ENCODE measurements at regions not wholly inside any gene's neighbourhood (a gene's known extent, or its start where the extent isn't known, plus 50 kb on each side); places are given as distances from the start of the nearest gene placed in this dataset.

DNA sequence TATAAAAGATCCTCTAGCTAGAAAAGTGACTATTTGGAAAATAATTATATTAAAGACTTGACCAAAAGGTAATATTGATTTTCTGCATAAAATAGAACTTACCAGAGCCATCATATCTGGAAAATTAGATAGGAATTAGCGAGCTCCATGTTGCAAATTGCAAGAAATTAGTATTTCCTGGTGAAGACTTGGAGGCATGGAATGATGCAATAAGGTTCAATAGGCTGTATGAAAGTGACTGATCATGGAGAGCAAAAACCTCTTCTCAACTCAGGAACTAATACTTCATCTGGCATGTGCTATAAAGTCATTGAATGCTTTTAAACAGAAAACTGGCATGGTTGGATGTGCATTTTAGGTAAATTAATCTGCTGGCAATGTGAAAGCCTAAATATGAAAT, 66.3 kb upstream of the UFM1 start:
- no peak overlapping the region for H2BK15ac ChIP-seq (replicated peaks; ENCODE audit: low read depth)
- no peak overlapping the region for H3K4me2 ChIP-seq (ENCODE audit: low read length)
- no peak overlapping the region for H4K8ac ChIP-seq (ENCODE audit: low read depth, low read length)
- H3K79me2 ChIP-seq (ENCODE audit: control insufficient read depth, insufficient read depth, low read length), result no peaks in the 10 kb centered on the region
- peak; percentile 22 for DNase-seq
- no peak overlapping the region for H2BK5ac ChIP-seq (ENCODE audit: low read length)
- no peak overlapping the region for H2AK5ac ChIP-seq (ENCODE audit: low read length)
- H3K79me1 ChIP-seq (ENCODE audit: low read length), result no peaks in the 10 kb centered on the region
- H3K9ac ChIP-seq (ENCODE audit: low read length), result no peak overlapping the region
- no CpG with 5 or more reads among the region's 1 CpG for WGBS (ENCODE audit: extremely low coverage, insufficient coverage, low lambda C conversion rate)
- H3K4me1 ChIP-seq (ENCODE audit: control insufficient read depth, low read depth, low read length), result no peaks in the 10 kb centered on the region
- H3K4me3 ChIP-seq (ENCODE audit: low read length), result no peak overlapping the region
- no peak overlapping the region for H3K27ac ChIP-seq (ENCODE audit: low read depth, low read length)
- no peaks in the 10 kb centered on the region for H3K36me3 ChIP-seq (ENCODE audit: control insufficient read depth, insufficient read depth, low read length)
- no peak overlapping the region for H3K18ac ChIP-seq (ENCODE audit: low read length)
- H2BK120ac ChIP-seq (ENCODE audit: low read depth, low read length), result no peak overlapping the region
- no peak overlapping the region for H3K4ac ChIP-seq (ENCODE audit: low read depth, low read length)
- H4K5ac ChIP-seq (ENCODE audit: low read length), result no peak overlapping the region
- H3K23ac ChIP-seq (ENCODE audit: low read length), result no peak overlapping the region
- no peak overlapping the region for H3K56ac ChIP-seq (ENCODE audit: low read length)
- no peaks in the 10 kb centered on the region for H3K27me3 ChIP-seq (ENCODE audit: insufficient read depth, low read length, poor library complexity)

DNA sequence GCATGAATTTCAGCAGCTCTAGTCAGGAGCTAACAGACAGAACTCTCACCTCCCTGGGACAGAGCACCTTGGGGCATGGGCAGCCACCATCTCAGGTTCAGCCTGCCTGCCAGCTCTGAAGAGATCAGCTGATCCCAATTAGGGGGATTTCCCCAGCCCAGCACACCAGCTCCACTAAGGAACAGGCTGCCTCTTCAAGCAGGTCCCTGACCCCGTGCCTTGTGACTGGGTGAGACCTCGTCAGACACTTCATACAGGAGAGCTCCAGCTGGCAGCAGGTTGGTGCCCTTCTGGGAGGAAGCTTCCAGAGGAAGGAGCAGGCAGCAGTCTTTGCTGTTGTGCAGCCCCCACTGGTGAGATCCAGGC, 84.5 kb upstream of the UFM1 start:
- Histone ChIP-seq H3K36me3 (ENCODE audit: control insufficient read depth, insufficient read depth, low read length) (no peaks in the 10 kb centered on the region), H2BK5ac (ENCODE audit: low read length) (no peak overlapping the region), H2AK5ac (ENCODE audit: low read length) (no peak overlapping the region), H4K8ac (ENCODE audit: low read depth, low read length) (no peak overlapping the region), H3K23ac (ENCODE audit: low read length) (no peak overlapping the region), H3K27me3 (ENCODE audit: insufficient read depth, low read length, poor library complexity) (no peaks in the 10 kb centered on the region), H2BK120ac (ENCODE audit: low read depth, low read length) (no peak overlapping the region), H2BK15ac (replicated peaks; ENCODE audit: low read depth) (no peak overlapping the region), H4K5ac (ENCODE audit: low read length) (no peak overlapping the region), H3K9ac (ENCODE audit: low read length) (no peak overlapping the region), H3K79me2 (ENCODE audit: control insufficient read depth, insufficient read depth, low read length) (no peaks in the 10 kb centered on the region), H3K56ac (ENCODE audit: low read length) (no peak overlapping the region), H3K4me1 (ENCODE audit: control insufficient read depth, low read depth, low read length) (no peaks in the 10 kb centered on the region), H3K4ac (ENCODE audit: low read depth, low read length) (no peak overlapping the region), H3K4me2 (ENCODE audit: low read length) (no peak overlapping the region), H3K4me3 (ENCODE audit: low read length) (no peak overlapping the region), H3K27ac (ENCODE audit: low read depth, low read length) (no peak overlapping the region), H3K79me1 (ENCODE audit: low read length) (no peaks in the 10 kb centered on the region), H3K18ac (ENCODE audit: low read length) (no peak overlapping the region)
- no peak for DNase-seq
- no CpG with 5 or more reads among the region's 2 CpGs for WGBS (ENCODE audit: extremely low coverage, insufficient coverage, low lambda C conversion rate)

DNA sequence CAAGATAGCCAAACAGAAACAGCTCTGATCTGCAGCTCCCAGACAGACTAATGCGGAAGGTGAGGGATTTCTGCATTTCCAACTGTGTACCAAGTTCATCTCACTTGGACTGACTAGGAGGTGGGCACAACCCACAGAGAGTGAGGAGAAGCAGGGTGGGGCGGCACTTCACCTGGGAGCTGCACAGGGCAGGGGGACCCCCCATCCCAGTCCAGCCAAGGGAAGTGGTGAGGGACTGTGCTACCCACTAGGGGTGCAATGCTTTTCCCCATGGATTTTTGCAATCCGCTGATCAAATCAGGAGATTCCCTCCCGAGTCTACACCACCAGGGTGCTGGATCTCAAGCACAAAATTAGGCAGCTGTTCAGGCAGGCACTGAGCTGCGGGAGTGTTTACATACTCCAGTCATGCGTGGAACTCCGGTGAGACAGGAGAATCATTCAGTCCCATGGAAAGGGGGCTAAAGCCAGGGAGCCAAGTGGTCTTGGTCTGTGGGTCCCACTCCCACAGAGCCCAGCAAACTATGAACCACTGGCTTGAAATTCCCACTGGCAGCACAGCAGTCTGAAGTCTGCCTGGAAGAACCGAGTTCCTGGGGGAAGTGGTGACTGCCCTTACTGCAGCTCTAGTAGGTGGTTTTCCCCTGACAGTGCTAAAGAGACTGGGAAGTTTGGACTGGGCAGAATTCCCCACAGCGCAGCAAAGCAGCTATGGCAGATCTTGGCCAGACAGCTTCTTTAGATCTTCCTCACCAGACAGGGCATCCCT, 85.1 kb upstream of the UFM1 start:
- Histone ChIP-seq H3K36me3 (ENCODE audit: control insufficient read depth, insufficient read depth, low read length) (no peaks in the 10 kb centered on the region), H2BK120ac (ENCODE audit: low read depth, low read length) (no peak overlapping the region), H4K5ac (ENCODE audit: low read length) (no peak overlapping the region), H2AK5ac (ENCODE audit: low read length) (no peak overlapping the region), H2BK5ac (ENCODE audit: low read length) (no peak overlapping the region), H3K27me3 (ENCODE audit: insufficient read depth, low read length, poor library complexity) (no peaks in the 10 kb centered on the region), H3K23ac (ENCODE audit: low read length) (no peak overlapping the region), H3K4me1 (ENCODE audit: control insufficient read depth, low read depth, low read length) (no peaks in the 10 kb centered on the region), H3K4me2 (ENCODE audit: low read length) (no peak overlapping the region), H4K8ac (ENCODE audit: low read depth, low read length) (no peak overlapping the region), H3K56ac (ENCODE audit: low read length) (no peak overlapping the region), H3K9ac (ENCODE audit: low read length) (no peak overlapping the region), H2BK15ac (replicated peaks; ENCODE audit: low read depth) (no peak overlapping the region), H3K79me1 (ENCODE audit: low read length) (no peaks in the 10 kb centered on the region), H3K18ac (ENCODE audit: low read length) (no peak overlapping the region), H3K79me2 (ENCODE audit: control insufficient read depth, insufficient read depth, low read length) (no peaks in the 10 kb centered on the region), H3K4ac (ENCODE audit: low read depth, low read length) (no peak overlapping the region), H3K4me3 (ENCODE audit: low read length) (no peak overlapping the region), H3K27ac (ENCODE audit: low read depth, low read length) (no peak overlapping the region)
- no CpG with 5 or more reads among the region's 9 CpGs for WGBS (ENCODE audit: extremely low coverage, insufficient coverage, low lambda C conversion rate)
- no peak for DNase-seq

DNA sequence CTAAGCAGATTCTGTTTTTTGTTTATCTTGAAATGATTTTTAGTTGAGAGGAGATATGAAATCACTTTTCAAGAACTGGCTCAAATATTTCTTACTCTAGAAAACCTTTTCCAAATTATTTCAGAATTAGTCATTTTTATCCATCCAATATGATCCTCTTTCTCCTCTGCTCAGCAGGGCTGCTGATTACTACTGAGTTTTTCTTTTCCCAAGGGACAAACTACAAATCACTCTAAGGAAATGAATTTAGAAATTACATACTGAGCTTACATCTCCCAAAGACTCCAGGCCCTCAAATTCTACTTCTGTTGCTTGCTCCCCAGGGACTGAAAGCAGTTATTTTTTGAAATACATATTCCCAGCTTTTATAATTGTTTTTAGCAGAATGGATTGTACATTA, 87.4 kb upstream of the UFM1 start:
- Histone ChIP-seq H3K4me2 (ENCODE audit: low read length) (no peak overlapping the region), H2BK5ac (ENCODE audit: low read length) (no peak overlapping the region), H4K5ac (ENCODE audit: low read length) (no peak overlapping the region), H3K27me3 (ENCODE audit: insufficient read depth, low read length, poor library complexity) (no peaks in the 10 kb centered on the region), H4K8ac (ENCODE audit: low read depth, low read length) (no peak overlapping the region), H3K9ac (ENCODE audit: low read length) (no peak overlapping the region), H3K4me3 (ENCODE audit: low read length) (no peak overlapping the region), H3K79me1 (ENCODE audit: low read length) (no peaks in the 10 kb centered on the region), H3K56ac (ENCODE audit: low read length) (no peak overlapping the region), H2AK5ac (ENCODE audit: low read length) (no peak overlapping the region), H3K36me3 (ENCODE audit: control insufficient read depth, insufficient read depth, low read length) (no peaks in the 10 kb centered on the region), H2BK15ac (replicated peaks; ENCODE audit: low read depth) (no peak overlapping the region), H2BK120ac (ENCODE audit: low read depth, low read length) (no peak overlapping the region), H3K79me2 (ENCODE audit: control insufficient read depth, insufficient read depth, low read length) (no peaks in the 10 kb centered on the region), H3K27ac (ENCODE audit: low read depth, low read length) (no peak overlapping the region), H3K18ac (ENCODE audit: low read length) (no peak overlapping the region), H3K4me1 (ENCODE audit: control insufficient read depth, low read depth, low read length) (no peaks in the 10 kb centered on the region), H3K23ac (ENCODE audit: low read length) (no peak overlapping the region), H3K4ac (ENCODE audit: low read depth, low read length) (no peak overlapping the region)
- no peak for DNase-seq

DNA sequence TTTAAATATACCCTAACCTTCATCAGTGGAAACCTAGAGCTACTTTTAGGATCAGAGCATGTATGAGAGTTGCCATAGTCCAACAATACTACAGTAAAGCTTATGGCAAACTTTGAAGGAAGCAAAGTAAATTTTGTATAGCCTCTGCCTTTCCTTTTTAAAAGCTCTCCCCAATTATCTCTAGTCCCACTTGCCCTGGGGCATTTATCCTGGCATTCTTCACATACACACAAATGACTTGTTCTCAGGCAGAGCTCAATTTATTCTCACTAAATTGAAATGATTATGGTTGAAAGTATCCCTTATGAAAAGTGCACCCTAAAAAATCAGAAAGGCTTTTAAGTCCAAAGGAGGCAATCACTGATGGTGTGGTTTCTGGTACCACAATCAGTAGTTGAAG, 94.1 kb upstream of the UFM1 start:
- Histone ChIP-seq H3K4me1 (ENCODE audit: control insufficient read depth, low read depth, low read length) (no peaks in the 10 kb centered on the region), H3K9ac (ENCODE audit: low read length) (no peak overlapping the region), H3K27me3 (ENCODE audit: insufficient read depth, low read length, poor library complexity) (no peaks in the 10 kb centered on the region), H3K4me2 (ENCODE audit: low read length) (no peak overlapping the region), H3K18ac (ENCODE audit: low read length) (no peak overlapping the region), H2BK120ac (ENCODE audit: low read depth, low read length) (no peak overlapping the region), H3K79me2 (ENCODE audit: control insufficient read depth, insufficient read depth, low read length) (no peaks in the 10 kb centered on the region), H3K4me3 (ENCODE audit: low read length) (no peak overlapping the region), H2BK5ac (ENCODE audit: low read length) (no peak overlapping the region), H3K36me3 (ENCODE audit: control insufficient read depth, insufficient read depth, low read length) (no peaks in the 10 kb centered on the region), H3K23ac (ENCODE audit: low read length) (no peak overlapping the region), H3K4ac (ENCODE audit: low read depth, low read length) (no peak overlapping the region), H4K5ac (ENCODE audit: low read length) (no peak overlapping the region), H3K27ac (ENCODE audit: low read depth, low read length) (no peak overlapping the region), H3K56ac (ENCODE audit: low read length) (no peak overlapping the region), H2BK15ac (replicated peaks; ENCODE audit: low read depth) (no peak overlapping the region), H3K79me1 (ENCODE audit: low read length) (no peaks in the 10 kb centered on the region), H4K8ac (ENCODE audit: low read depth, low read length) (no peak overlapping the region), H2AK5ac (ENCODE audit: low read length) (no peak overlapping the region)
- DNase-seq, result peak; percentile 59

DNA sequence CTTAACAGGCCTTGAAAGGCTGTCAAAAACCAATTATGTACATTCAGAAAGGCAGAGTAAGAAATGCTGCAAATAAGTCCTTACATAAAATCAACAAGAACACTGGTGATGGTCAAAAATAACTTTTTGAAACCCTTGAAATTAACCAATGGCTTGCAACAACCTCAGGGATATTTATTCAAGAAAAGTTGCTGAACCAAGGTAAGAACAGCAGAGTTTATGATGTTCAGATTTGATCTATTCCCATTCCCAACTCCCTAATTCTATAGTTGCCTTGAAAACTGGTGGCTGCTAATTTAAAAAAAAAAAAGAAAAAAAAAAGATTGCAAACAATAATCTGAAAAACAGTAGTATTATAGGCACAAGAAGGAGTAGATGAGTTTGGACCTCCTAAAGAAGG, 109.8 kb upstream of the UFM1 start:
- H3K79me2 ChIP-seq (ENCODE audit: control insufficient read depth, insufficient read depth, low read length), result no peaks in the 10 kb centered on the region
- no peaks in the 10 kb centered on the region for H3K36me3 ChIP-seq (ENCODE audit: control insufficient read depth, insufficient read depth, low read length)
- H3K9ac ChIP-seq (ENCODE audit: low read length), result no peak overlapping the region
- no peak overlapping the region for H2AK5ac ChIP-seq (ENCODE audit: low read length)
- no peak overlapping the region for H3K4ac ChIP-seq (ENCODE audit: low read depth, low read length)
- H4K8ac ChIP-seq (ENCODE audit: low read depth, low read length), result no peak overlapping the region
- no peaks in the 10 kb centered on the region for H3K27me3 ChIP-seq (ENCODE audit: insufficient read depth, low read length, poor library complexity)
- H3K56ac ChIP-seq (ENCODE audit: low read length), result no peak overlapping the region
- H3K4me2 ChIP-seq (ENCODE audit: low read length), result no peak overlapping the region
- H2BK15ac ChIP-seq (replicated peaks; ENCODE audit: low read depth), result no peak overlapping the region
- H3K27ac ChIP-seq (ENCODE audit: low read depth, low read length), result no peak overlapping the region
- no peaks in the 10 kb centered on the region for H3K4me1 ChIP-seq (ENCODE audit: control insufficient read depth, low read depth, low read length)
- H3K23ac ChIP-seq (ENCODE audit: low read length), result no peak overlapping the region
- H4K5ac ChIP-seq (ENCODE audit: low read length), result no peak overlapping the region
- H3K79me1 ChIP-seq (ENCODE audit: low read length), result no peaks in the 10 kb centered on the region
- no peak overlapping the region for H3K18ac ChIP-seq (ENCODE audit: low read length)
- H2BK120ac ChIP-seq (ENCODE audit: low read depth, low read length), result no peak overlapping the region
- DNase-seq, result no peak
- no peak overlapping the region for H2BK5ac ChIP-seq (ENCODE audit: low read length)
- no peak overlapping the region for H3K4me3 ChIP-seq (ENCODE audit: low read length)
